A673 (cell line): ENCODE measurements at regions not wholly inside any gene's neighbourhood (a gene's known extent, or its start where the extent isn't known, plus 50 kb on each side); places are given as distances from the start of the nearest gene placed in this dataset.

Experiments used
- BruUV-seq: library from RNA; stranded (reverse); fragments of 400-500 nt; replicated peaks from 2 replicates; lab custom pipeline; 2021; lab: Mats Ljungman, UMichigan
- CTCF ChIA-PET: fragments of 300-600 bp; sonication (Branson Sonifier 250); formaldehyde crosslinking; loops from one replicate; lab custom pipeline; 2022; ENCODE audit warnings: antibody characterized with exemption; lab: Charles Lee
- POLR2A ChIA-PET: fragments of 300-600 bp; sonication (Branson Sonifier 250); formaldehyde crosslinking; loops from one replicate; lab custom pipeline; 2022; ENCODE audit warnings: antibody characterized with exemption; ENCODE audit not compliant: low non-redundant PET; lab: Charles Lee
- DNase-seq: peaks from one replicate; pipeline ENCODE4 v3.0.0-alpha.2; 2015; ENCODE audit warnings: low spot score
- H3K27ac ChIP-seq: fragments of 200-600 bp; sonication (generic); 2 replicates; pipeline ENCODE4 v1.5.1; 2016; ENCODE audit warnings: mixed run types, low read depth, mild to moderate bottlenecking, mixed read lengths, antibody characterized with exemption, low read length; ENCODE audit not compliant: poor library complexity, severe bottlenecking
- H3K27me3 ChIP-seq: fragments of 200-600 bp; sonication (generic); replicated peaks from 2 replicates; pipeline ENCODE4 v1.6.1; 2017; ENCODE audit warnings: mixed run types, low read depth, mild to moderate bottlenecking, mixed read lengths, antibody characterized with exemption, low read length; ENCODE audit not compliant: insufficient read depth, poor library complexity
- H3K36me3 ChIP-seq: fragments of 200-600 bp; sonication (generic); 2 replicates; pipeline ENCODE4 v1.6.1; 2016; ENCODE audit warnings: mixed run types, mild to moderate bottlenecking, mixed read lengths, antibody characterized with exemption, low read length; ENCODE audit not compliant: insufficient read depth, poor library complexity, severe bottlenecking
- H3K4me1 ChIP-seq: fragments of 200-600 bp; sonication (generic); 2 replicates; pipeline ENCODE4 v1.6.1; 2017; ENCODE audit warnings: mixed run types, mild to moderate bottlenecking, mixed read lengths, antibody characterized with exemption, low read length; ENCODE audit not compliant: insufficient read depth, poor library complexity, severe bottlenecking
- H3K4me3 ChIP-seq: fragments of 200-600 bp; sonication (generic); 2 replicates; pipeline ENCODE4 v1.5.1; 2016; ENCODE audit warnings: low read depth, mixed run types, mild to moderate bottlenecking, mixed read lengths, low read length; ENCODE audit not compliant: poor library complexity, severe bottlenecking
- H3K9me3 ChIP-seq: fragments of 200-600 bp; sonication (generic); 2 replicates; pipeline ENCODE4 v1.6.1; 2016; ENCODE audit warnings: mixed run types, low read depth, mild to moderate bottlenecking, mixed read lengths, antibody characterized with exemption, low read length; ENCODE audit not compliant: poor library complexity, severe bottlenecking
- EZH2 ChIP-seq: fragments of 200-600 bp; sonication (generic); IDR thresholded peaks from 2 replicates; pipeline ENCODE4 v1.6.1; 2017; ENCODE audit warnings: borderline replicate concordance, low read depth, mild to moderate bottlenecking, mixed read lengths, antibody characterized with exemption, low read length; ENCODE audit not compliant: poor library complexity, severe bottlenecking
- intact Hi-C: fragments of 100-400 bp; cut with micrococcal nuclease; formaldehyde crosslinking; loops from one replicate; pipeline ENCODE4 v1.10.0; 2022; ENCODE audit not compliant: unreplicated experiment
- TF ChIP-seq, protein P1 (sequence below): fragments of 300-800, 200-600 bp; sonication (generic); conservative IDR thresholded peaks from 2 replicates; pipeline ENCODE4 v1.5.1; 2017; ENCODE audit warnings: low read depth, mild to moderate bottlenecking, antibody characterized with exemption, low read length, moderate library complexity, mixed read lengths

DNA sequence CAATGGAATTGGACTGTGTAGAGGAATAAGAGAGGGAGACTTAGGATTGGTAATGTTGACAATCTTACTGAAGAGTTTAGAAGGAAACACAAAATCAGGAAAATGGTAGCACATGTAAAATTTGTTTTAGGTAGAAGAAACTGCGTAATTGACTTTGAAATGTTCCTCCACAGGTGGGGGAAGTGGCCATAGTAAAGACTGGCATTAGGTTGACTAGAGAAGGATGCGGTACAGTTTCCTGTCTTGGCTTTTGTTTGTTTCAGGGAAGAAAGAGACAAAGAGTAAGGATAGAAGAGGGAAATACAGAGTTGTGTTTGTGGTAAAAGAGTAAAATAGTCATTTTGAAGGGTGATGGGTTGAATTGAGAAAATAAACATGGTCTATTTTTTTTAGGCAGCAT lies 253.6 kb upstream of the ZNF717 start:
- Histone ChIP-seq H3K27me3 (no peaks in the 10 kb centered on the region), H3K36me3 (no peaks in the 10 kb centered on the region), H3K27ac (no peak overlapping the region), H3K4me3 (no peak overlapping the region), H3K9me3 (no peaks in the 10 kb centered on the region), H3K4me1 (no peaks in the 10 kb centered on the region)
- intact Hi-C loops: no loop called here
- no peak for DNase-seq
- BruUV-seq: no TSS peak
- TF ChIP-seq, protein P1, sequence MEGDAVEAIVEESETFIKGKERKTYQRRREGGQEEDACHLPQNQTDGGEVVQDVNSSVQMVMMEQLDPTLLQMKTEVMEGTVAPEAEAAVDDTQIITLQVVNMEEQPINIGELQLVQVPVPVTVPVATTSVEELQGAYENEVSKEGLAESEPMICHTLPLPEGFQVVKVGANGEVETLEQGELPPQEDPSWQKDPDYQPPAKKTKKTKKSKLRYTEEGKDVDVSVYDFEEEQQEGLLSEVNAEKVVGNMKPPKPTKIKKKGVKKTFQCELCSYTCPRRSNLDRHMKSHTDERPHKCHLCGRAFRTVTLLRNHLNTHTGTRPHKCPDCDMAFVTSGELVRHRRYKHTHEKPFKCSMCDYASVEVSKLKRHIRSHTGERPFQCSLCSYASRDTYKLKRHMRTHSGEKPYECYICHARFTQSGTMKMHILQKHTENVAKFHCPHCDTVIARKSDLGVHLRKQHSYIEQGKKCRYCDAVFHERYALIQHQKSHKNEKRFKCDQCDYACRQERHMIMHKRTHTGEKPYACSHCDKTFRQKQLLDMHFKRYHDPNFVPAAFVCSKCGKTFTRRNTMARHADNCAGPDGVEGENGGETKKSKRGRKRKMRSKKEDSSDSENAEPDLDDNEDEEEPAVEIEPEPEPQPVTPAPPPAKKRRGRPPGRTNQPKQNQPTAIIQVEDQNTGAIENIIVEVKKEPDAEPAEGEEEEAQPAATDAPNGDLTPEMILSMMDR: no peak
- no peak for TF ChIP-seq EZH2
- ChIA-PET POLR2A (no interaction called here), CTCF (no interaction called here)

DNA sequence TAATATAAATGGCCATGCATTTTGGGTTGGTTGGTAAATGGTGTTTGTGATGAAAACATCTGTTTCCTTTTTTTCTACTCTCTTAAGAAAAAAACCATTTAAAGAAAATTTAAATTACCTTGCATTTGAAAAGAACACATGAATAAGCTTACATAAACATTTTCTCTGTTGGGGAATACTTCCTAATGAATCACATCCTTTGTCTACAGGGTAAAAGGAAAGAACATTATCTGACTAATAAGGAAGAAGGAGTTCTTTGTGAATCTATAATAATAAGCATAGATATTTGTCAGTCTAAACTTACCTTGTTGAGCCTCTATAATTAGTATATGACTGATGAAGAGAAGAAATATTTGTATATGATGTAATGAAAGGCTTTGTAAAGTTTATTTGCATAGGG lies 254.1 kb upstream of the ZNF717 start:
- peak; percentile 5 for DNase-seq
- Histone ChIP-seq H3K27me3 (no peaks in the 10 kb centered on the region), H3K36me3 (no peaks in the 10 kb centered on the region), H3K4me3 (no peak overlapping the region), H3K4me1 (no peaks in the 10 kb centered on the region), H3K9me3 (no peaks in the 10 kb centered on the region), H3K27ac (no peak overlapping the region)
- intact Hi-C loops: no loop called here
- no TSS peak for BruUV-seq
- ChIA-PET CTCF (no interaction called here), POLR2A (no interaction called here)
- TF ChIP-seq, protein P1: no peak
- TF ChIP-seq EZH2: no peak

DNA sequence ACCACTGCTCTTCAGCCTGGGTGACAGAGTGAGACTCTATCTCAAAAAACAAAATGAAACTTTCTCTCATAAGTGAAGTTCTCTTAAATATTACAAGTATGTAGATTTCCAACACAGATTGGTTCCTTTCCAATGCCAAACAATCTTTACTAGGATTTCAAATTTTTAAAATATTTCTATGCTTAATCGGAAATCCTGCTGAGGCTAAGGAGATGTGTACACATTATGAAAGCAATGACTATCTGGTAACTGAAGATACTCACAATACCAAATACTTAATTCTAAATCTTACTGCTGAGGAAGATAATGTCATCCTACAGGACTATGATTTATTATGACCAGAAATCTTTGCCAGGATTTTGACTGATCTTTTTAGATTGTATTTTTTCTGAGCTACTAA lies 255.6 kb upstream of the ZNF717 start:
- no peaks in the 10 kb centered on the region for H3K36me3 ChIP-seq
- intact Hi-C loops: no loop called here
- TF ChIP-seq EZH2: no peak
- TF ChIP-seq, protein P1: no peak
- no peaks in the 10 kb centered on the region for H3K9me3 ChIP-seq
- POLR2A ChIA-PET: no interaction called here
- no TSS peak for BruUV-seq
- H3K4me3 ChIP-seq: no peak overlapping the region
- DNase-seq: peak; percentile 45
- no peaks in the 10 kb centered on the region for H3K27me3 ChIP-seq
- H3K4me1 ChIP-seq: no peaks in the 10 kb centered on the region
- H3K27ac ChIP-seq: no peak overlapping the region
- CTCF ChIA-PET: no interaction called here

DNA sequence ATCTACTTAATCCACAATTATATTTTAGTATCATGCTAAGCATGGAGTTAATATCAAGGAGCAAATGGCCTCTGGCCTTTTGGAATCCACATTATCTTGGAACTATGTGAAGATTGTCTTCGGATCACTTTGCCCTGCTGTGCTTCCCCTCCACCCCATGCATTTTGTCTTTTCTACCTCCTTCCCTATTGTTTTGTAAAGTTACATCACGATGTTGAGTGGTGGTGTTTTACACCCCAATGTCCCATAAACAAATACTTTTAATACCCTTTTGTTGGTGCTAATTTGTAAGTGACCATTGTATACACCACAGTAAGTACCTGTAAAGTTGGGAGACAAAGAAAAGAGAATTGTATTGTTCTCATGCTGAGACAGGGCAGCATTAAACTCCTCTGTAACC lies 258.4 kb upstream of the ZNF717 start:
- DNase-seq: no peak
- no peaks in the 10 kb centered on the region for H3K4me1 ChIP-seq
- H3K36me3 ChIP-seq: no peaks in the 10 kb centered on the region
- intact Hi-C loops: no loop called here
- POLR2A ChIA-PET: no interaction called here
- H3K27me3 ChIP-seq: no peaks in the 10 kb centered on the region
- BruUV-seq: no TSS peak
- TF ChIP-seq EZH2: no peak
- TF ChIP-seq, protein P1: no peak
- no peak overlapping the region for H3K27ac ChIP-seq
- no peaks in the 10 kb centered on the region for H3K9me3 ChIP-seq
- no peak overlapping the region for H3K4me3 ChIP-seq
- CTCF ChIA-PET: no interaction called here
